A549 (cell line): ENCODE measurements at regions not wholly inside any gene's neighbourhood (a gene's known extent, or its start where the extent isn't known, plus 50 kb on each side); places are given as distances from the start of the nearest gene placed in this dataset.

Source experiments
- ATAC-seq, 2 experiments: fragments of 200-7000 bp in 1 of 2; fragments of >200 bp in 1 of 2; cut with Nextera tagmentation in 1 of 2; cut with Tn5 transposase in 1 of 2; 3 replicates each; pipeline versions ENCODE4 v1.8.0 to v1.9.1; 2018 to 2020; ENCODE audit warnings: mild to moderate bottlenecking in 1 of 2, moderate library complexity in 1 of 2
- CTCF ChIA-PET: fragments of 300-600 bp; sonication (Branson Sonifier 250); formaldehyde crosslinking; extraction: SDS; loops from one replicate; lab custom pipeline; 2021; ENCODE audit warnings: antibody characterized with exemption, inconsistent platforms; lab: Yijun Ruan, JAX
- POLR2A ChIA-PET: fragments of 350-600 bp; formaldehyde crosslinking; extraction: SDS; loops from one replicate; lab custom pipeline; 2021; ENCODE audit warnings: antibody characterized with exemption, inconsistent platforms; lab: Yijun Ruan, JAX
- DNase-seq, 2 experiments: peaks; one replicate each; pipeline versions ENCODE4 v3.0.0 to v3.0.0-alpha.2; 2011 to 2016; ENCODE audit warnings: low read depth in 1 of 2, low spot score in 1 of 2
- FAIRE-seq: peaks from 2 replicates; lab custom pipeline; 2011; peaks lifted over from hg19 to GRCh38; lab: Jason Lieb, UNC
- H3K27ac ChIP-seq, 2 experiments: fragments of >200 bp; sonication (Bioruptor Twin); formaldehyde crosslinking; 3 replicates each; pipeline ENCODE4 v1.5.1; 2016 to 2017
- H3K4me1 ChIP-seq: fragments of >200 bp; sonication (Bioruptor Twin); formaldehyde crosslinking; 3 replicates; pipeline ENCODE4 v1.6.1; 2016
- H3K4me2 ChIP-seq: fragments of >200 bp; sonication (Bioruptor Twin); formaldehyde crosslinking; 3 replicates; pipeline ENCODE4 v1.6.1; 2016
- H3K4me3 ChIP-seq: fragments of >200 bp; sonication (Bioruptor Twin); formaldehyde crosslinking; 3 replicates; pipeline ENCODE4 v1.5.1; 2016
- H3K9me3 ChIP-seq: fragments of >200 bp; sonication (Bioruptor Twin); formaldehyde crosslinking; 3 replicates; pipeline ENCODE4 v1.6.1; 2016
- BHLHE40 ChIP-seq: IDR thresholded peaks from 2 replicates; pipeline ENCODE4 v1.6.1; 2012; ENCODE audit warnings: low read depth, low read length, inconsistent platforms
- EHF ChIP-seq: fragments of 250-450 bp; sonication (Bioruptor Pico); IDR thresholded peaks from 2 replicates; pipeline ENCODE4 v1.5.0; 2020; ENCODE audit warnings: mild to moderate bottlenecking
- FOSB ChIP-seq: fragments of 250-450 bp; sonication (Bioruptor Pico); IDR thresholded peaks from 2 replicates; pipeline ENCODE4 v1.5.0; 2020; ENCODE audit warnings: mild to moderate bottlenecking, moderate library complexity
- FOSL2 ChIP-seq, 2 experiments: fragments of 450-650 bp in 1 of 2; fragments of >200 bp in 1 of 2; sonication (Bioruptor Twin) in 1 of 2; formaldehyde crosslinking; IDR thresholded peaks; 2 replicates each; pipeline versions ENCODE4 v1.5.0 to v1.6.1; 2016 to 2020; ENCODE audit warnings: mild to moderate bottlenecking in 1 of 2, moderate library complexity in 1 of 2
- FOXS1 ChIP-seq: fragments of 250-450 bp; sonication (Bioruptor Pico); IDR thresholded peaks from 2 replicates; pipeline ENCODE4 v1.5.0; 2020; ENCODE audit warnings: mild to moderate bottlenecking, moderate library complexity
- KDM1A ChIP-seq: fragments of 200-600 bp; sonication (generic); IDR thresholded peaks from 2 replicates; pipeline ENCODE4 v1.6.1; 2016; ENCODE audit warnings: low read depth, mild to moderate bottlenecking
- NFE2L2 ChIP-seq: fragments of 150-350 bp; conservative IDR thresholded peaks from 2 replicates; pipeline ENCODE4 v1.6.1; 2014; ENCODE audit warnings: low read length
- POLR2A ChIP-seq: IDR thresholded peaks from 2 replicates; pipeline ENCODE4 v1.6.1; 2012; ENCODE audit warnings: mild to moderate bottlenecking, low read length
- RAD21 ChIP-seq, 2 experiments: fragments of >200 bp in 1 of 2; sonication (Bioruptor Twin) in 1 of 2; formaldehyde crosslinking in 1 of 2; IDR thresholded peaks in 1 of 2; conservative IDR thresholded peaks in 1 of 2; 2 replicates in 1 of 2; 3 replicates in 1 of 2; pipeline ENCODE4 v1.6.1; 2012 to 2018; ENCODE audit warnings: inconsistent platforms in 1 of 2
- RCOR1 ChIP-seq: fragments of 150-350 bp; IDR thresholded peaks from 2 replicates; pipeline ENCODE4 v1.6.1; 2014; ENCODE audit warnings: antibody characterized with exemption, low read length, low read depth
- RFX5 ChIP-seq: fragments of 450-650 bp; IDR thresholded peaks from 2 replicates; pipeline ENCODE4 v1.7.1; 2014; ENCODE audit warnings: antibody characterized with exemption, mild to moderate bottlenecking, moderate library complexity
- RNF2 ChIP-seq: fragments of 200-600 bp; sonication (generic); IDR thresholded peaks from 2 replicates; pipeline ENCODE4 v1.6.1; 2016; ENCODE audit warnings: low read depth, mild to moderate bottlenecking, antibody characterized with exemption, moderate library complexity, borderline replicate concordance
- SMC3 ChIP-seq: fragments of >200 bp; sonication (Bioruptor Twin); formaldehyde crosslinking; IDR thresholded peaks from 3 replicates; pipeline ENCODE4 v1.6.1; 2018; ENCODE audit warnings: inconsistent platforms
- SREBF2 ChIP-seq: fragments of 450-650 bp; IDR thresholded peaks from 2 replicates; pipeline ENCODE4 v1.6.1; 2014; ENCODE audit warnings: mild to moderate bottlenecking, moderate library complexity
- TFCP2L1 ChIP-seq: fragments of 250-450 bp; sonication (Bioruptor Pico); IDR thresholded peaks from 2 replicates; pipeline ENCODE4 v1.5.0; 2021; ENCODE audit warnings: mild to moderate bottlenecking
- TP53 ChIP-seq: fragments of 250-450 bp; sonication (Bioruptor Pico); IDR thresholded peaks from 2 replicates; pipeline ENCODE4 v1.5.0; 2021; ENCODE audit warnings: mild to moderate bottlenecking, moderate library complexity
- ZC3H11A ChIP-seq: fragments of 450-650 bp; IDR thresholded peaks from 2 replicates; pipeline ENCODE4 v1.6.1; 2014; ENCODE audit warnings: antibody characterized with exemption, mild to moderate bottlenecking
- ZFP36 ChIP-seq: fragments of 450-650 bp; IDR thresholded peaks from 2 replicates; pipeline ENCODE4 v1.6.1; 2014; ENCODE audit warnings: borderline replicate concordance; ENCODE audit not compliant: partially characterized antibody
- WGBS: methylation state at CpG from one replicate; pipeline ENCODE4 v1.1.6; 2017; ENCODE audit errors: missing lambda C conversion rate; 5-methylcytosine and 5-hydroxymethylcytosine counted together
- TF ChIP-seq, protein P1 (sequence below): fragments of 250-450 bp; sonication (Bioruptor Pico); IDR thresholded peaks from 2 replicates; pipeline ENCODE4 v1.5.0; 2021; ENCODE audit warnings: mild to moderate bottlenecking, moderate library complexity, borderline replicate concordance
- TF ChIP-seq, protein P2 (sequence below): fragments of 450-650 bp; IDR thresholded peaks from 2 replicates; pipeline ENCODE4 v1.6.1; 2014; ENCODE audit warnings: antibody characterized with exemption

DNA sequence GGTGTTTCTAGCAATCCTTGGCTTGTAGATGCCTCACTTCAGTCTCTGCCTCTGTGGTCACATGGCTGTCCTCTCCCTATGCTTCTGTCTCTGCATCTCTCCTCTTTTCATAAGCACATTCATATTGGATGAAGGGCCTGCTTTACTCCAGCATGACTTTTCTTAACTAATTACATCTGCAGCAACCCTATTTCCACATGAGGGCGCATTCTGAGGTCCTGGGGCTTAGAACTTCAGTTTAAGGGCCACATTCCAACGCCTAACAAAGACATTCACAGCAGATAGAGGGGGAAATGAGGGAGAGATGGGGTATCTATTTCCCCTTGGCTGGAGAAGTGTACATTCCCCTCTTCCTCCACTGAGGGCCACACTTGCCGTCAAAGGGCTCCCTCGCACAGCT, 489.1 kb upstream of the SALL1 start (continued):
- TF ChIP-seq BHLHE40 (no peak), POLR2A (no peak), RAD21 (conservative IDR thresholded peaks at IDR 0.05 in 1 of 2, IDR thresholded peaks at IDR 0.05 in 1 of 2) (no peak), TP53 (CRISPR knock-in tag) (no peak), SREBF2 (no peak), TFCP2L1 (no peak), ZFP36 (no peak)

DNA sequence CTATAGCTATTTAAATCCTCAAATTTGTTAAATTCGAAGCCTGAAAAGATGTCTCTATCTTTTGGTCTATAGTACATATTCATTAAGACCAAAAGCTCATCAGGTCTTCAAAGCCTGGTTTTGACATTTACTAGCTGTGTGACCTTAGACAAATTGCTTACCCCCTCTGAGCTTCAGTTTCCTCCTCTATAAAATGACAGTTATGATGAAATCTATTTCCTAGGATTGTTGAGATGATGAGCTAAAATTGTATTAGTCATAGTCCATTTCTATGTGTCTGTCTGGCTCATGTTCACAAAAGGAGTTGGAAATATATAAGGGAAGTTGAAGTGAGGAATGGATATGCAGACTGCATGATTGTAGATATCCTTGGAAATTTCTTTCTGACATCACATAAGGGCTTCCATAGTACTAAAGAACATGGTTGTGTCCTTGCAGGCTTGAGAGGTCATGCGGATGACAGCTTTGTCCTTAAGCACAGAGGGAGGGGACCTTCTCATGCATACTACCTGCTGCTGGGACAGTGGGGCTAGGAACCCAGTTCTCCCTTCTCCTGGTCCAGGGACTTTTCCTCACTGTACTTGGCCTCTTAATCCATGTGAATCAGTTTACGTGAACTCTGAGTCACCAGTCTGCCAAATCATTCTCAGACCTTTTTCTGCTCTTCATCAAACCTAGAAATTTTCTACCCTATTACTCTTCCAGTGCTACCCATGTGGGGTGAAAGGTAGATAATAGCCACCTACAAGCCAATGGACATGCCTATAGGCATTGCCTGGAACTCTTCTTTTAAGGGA, 487.5 kb upstream of the SALL1 start:
- DNase-seq, result no peak
- Histone ChIP-seq H3K4me2 (0 out of 3 replicates have a peak overlapping the region, but pooled peaks have one; percentile 28), H3K4me3 (no peak overlapping the region), H3K27ac (no peak overlapping the region), H3K4me1 (peaks cover 9% of the 10 kb centered on the region; the same call in 2 of the 3 replicates), H3K9me3 (no peaks in the 10 kb centered on the region; the same call in 2 of the 3 replicates)
- no peak for FAIRE-seq
- TF ChIP-seq RFX5 (no peak), FOXS1 (CRISPR knock-in tag) (no peak), RNF2 (no peak), NFE2L2 (no peak), EHF (CRISPR knock-in tag) (no peak), ZC3H11A (no peak), TFCP2L1 (no peak), SMC3 (no peak), ZFP36 (no peak), RCOR1 (no peak), FOSL2 (IDR thresholded peaks at IDR 0.05) (no peak), FOSL2 (CRISPR knock-in tag; IDR thresholded peaks at IDR 0.05) (no peak), FOSB (CRISPR knock-in tag) (no peak), KDM1A (no peak)
- TF ChIP-seq, protein P1, sequence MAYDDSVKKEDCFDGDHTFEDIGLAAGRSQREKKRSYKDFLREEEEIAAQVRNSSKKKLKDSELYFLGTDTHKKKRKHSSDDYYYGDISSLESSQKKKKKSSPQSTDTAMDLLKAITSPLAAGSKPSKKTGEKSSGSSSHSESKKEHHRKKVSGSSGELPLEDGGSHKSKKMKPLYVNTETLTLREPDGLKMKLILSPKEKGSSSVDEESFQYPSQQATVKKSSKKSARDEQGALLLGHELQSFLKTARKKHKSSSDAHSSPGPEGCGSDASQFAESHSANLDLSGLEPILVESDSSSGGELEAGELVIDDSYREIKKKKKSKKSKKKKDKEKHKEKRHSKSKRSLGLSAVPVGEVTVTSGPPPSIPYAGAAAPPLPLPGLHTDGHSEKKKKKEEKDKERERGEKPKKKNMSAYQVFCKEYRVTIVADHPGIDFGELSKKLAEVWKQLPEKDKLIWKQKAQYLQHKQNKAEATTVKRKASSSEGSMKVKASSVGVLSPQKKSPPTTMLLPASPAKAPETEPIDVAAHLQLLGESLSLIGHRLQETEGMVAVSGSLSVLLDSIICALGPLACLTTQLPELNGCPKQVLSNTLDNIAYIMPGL (CRISPR knock-in tag), result no peak
- TF ChIP-seq, protein P2, sequence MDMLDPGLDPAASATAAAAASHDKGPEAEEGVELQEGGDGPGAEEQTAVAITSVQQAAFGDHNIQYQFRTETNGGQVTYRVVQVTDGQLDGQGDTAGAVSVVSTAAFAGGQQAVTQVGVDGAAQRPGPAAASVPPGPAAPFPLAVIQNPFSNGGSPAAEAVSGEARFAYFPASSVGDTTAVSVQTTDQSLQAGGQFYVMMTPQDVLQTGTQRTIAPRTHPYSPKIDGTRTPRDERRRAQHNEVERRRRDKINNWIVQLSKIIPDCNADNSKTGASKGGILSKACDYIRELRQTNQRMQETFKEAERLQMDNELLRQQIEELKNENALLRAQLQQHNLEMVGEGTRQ, result no peak
- CTCF ChIA-PET, result interaction anchor here (0.7 to 1.3 kb wide), 3 partner anchors 14 to 86 kb away, joined by 3 read pairs; no protein-coding TSS in a partner anchor
- POLR2A ChIA-PET, result no interaction called here
- 0 out of 6 replicates have a peak, but pooled peaks of 1 of the 2 experiments have one; percentile 43 for ATAC-seq
- 42% methylated on average over 3 of the region's 3 CpGs for WGBS

DNA sequence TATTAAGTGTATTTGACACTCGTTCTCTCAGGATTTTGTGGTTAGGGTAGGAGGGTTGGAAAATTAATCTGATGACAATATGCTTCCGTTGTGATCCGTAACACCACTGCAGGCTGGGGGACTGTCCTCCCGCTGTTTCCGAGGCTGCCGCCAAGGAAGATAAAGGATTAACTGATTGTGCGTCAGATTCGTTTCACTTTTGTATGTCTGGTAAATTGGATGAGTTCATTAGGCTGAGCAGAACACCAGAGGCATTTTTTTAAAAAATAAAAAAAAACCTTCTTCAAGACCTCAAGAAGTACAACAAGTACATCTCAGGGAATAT, 486.7 kb upstream of the SALL1 start:
- ATAC-seq (no peak), DNase-seq (no peak), FAIRE-seq (no peak)
- Histone ChIP-seq H3K4me3 (no peak overlapping the region), H3K4me1 (peaks cover 9% of the 10 kb centered on the region; the same call in 2 of the 3 replicates), H3K27ac (no peak overlapping the region), H3K9me3 (no peaks in the 10 kb centered on the region; the same call in 2 of the 3 replicates), H3K4me2 (no peak overlapping the region)
- WGBS, result 69% methylated on average over 8 of the region's 8 CpGs
- no peak for TF ChIP-seq RFX5
- ChIA-PET POLR2A (no interaction called here), CTCF (interaction anchor here (1.1 kb wide), 1 partner anchor 15 kb away, joined by 3 read pairs; no protein-coding TSS in a partner anchor)
